ENCODE measurements at regions not wholly inside any gene's neighbourhood (a gene's known extent, or its start where the extent isn't known, plus 50 kb on each side); places are given as distances from the start of the nearest gene placed in this dataset.

DNA sequence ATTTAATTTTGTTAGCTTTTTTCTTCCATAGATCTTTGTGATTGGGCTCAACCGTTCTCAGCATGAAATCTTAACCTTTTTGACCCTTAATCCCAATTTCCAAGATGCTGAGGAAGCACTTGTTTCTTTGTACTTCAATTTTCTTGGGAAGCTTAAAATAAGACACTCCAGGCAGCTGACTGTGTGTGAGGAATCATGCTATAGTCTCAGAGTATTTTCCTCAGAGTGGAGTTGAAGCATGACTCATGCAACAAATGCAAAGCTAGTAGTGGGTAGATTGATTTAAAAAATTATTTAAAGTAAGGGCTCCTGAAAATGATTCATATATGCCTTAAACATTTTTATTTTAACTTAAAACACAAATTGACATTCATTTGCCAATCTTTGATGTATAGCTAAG, 168.7 kb downstream of the BTBD3 start:
- no peak overlapping the region for H2BK120ac ChIP-seq (ENCODE audit: low read depth, low read length, poor library complexity, severe bottlenecking)
- no peak overlapping the region for H3K56ac ChIP-seq (ENCODE audit: insufficient read length, low read depth, low read length)
- no peak overlapping the region for H3K9ac ChIP-seq (ENCODE audit: extremely low read depth, insufficient read length, low read length)
- Mint-ChIP-seq H3K4me1 (peaks cover 0 to 12% of the 10 kb centered on the region in 2 experiments; a peak in 2 of 4 replicates), H3K9me3 (no peaks in the 10 kb centered on the region), H3K4me3 (no peak overlapping the region), H3K36me3 (ENCODE audit: insufficient read depth in 1 of 3, low read depth in 3 of 3) (no peaks in the 10 kb centered on the region), H3K27me3 (ENCODE audit: low read depth) (no peaks in the 10 kb centered on the region), H3K27ac (no peak overlapping the region)
- TF ChIP-seq CTCF (conservative IDR thresholded peaks at IDR 0.05): no peak
- H2AK5ac ChIP-seq (ENCODE audit: insufficient read length, low read length): no peak overlapping the region
- no CpG with 5 or more reads among the region's 1 CpG for WGBS (ENCODE audit: extremely low coverage, insufficient read length, low lambda C conversion rate)
- no peak overlapping the region for H4K5ac ChIP-seq (ENCODE audit: insufficient read length, low read depth, low read length)
- H3K79me1 ChIP-seq (ENCODE audit: insufficient read depth, low read depth, low read length, poor library complexity, severe bottlenecking): no peaks in the 10 kb centered on the region
- no peaks in the 10 kb centered on the region for H3K23me2 ChIP-seq (ENCODE audit: insufficient read length, low read depth, low read length, poor library complexity, severe bottlenecking)
- H3K4ac ChIP-seq (ENCODE audit: low read depth, low read length): no peak overlapping the region
- H4K8ac ChIP-seq (replicated peaks; ENCODE audit: insufficient read length, low read depth, low read length): no peak overlapping the region
- H3K79me2 ChIP-seq (ENCODE audit: insufficient read depth, low read length): no peaks in the 10 kb centered on the region
- H3T11ph ChIP-seq (ENCODE audit: low read length): no peak overlapping the region
- no peaks in the 10 kb centered on the region for H3K27me3 ChIP-seq (ENCODE audit: insufficient read depth, low read length)
- H3K4me2 ChIP-seq (ENCODE audit: insufficient read depth, insufficient read length, low read length): no peak overlapping the region
- H2BK20ac ChIP-seq (ENCODE audit: low read depth, low read length, poor library complexity, severe bottlenecking): no peak overlapping the region
- no peak overlapping the region for H3K27ac ChIP-seq (ENCODE audit: insufficient read length, low read depth, low read length)
- H4K20me1 ChIP-seq (ENCODE audit: control insufficient read depth, insufficient read depth, insufficient read length): no peaks in the 10 kb centered on the region
- H3K14ac ChIP-seq (ENCODE audit: insufficient read depth, low read length): no peak overlapping the region
- H3K23ac ChIP-seq (ENCODE audit: insufficient read length, low read depth, low read length): no peak overlapping the region
- no peak overlapping the region for H2AFZ ChIP-seq (ENCODE audit: low read length)
- H3K18ac ChIP-seq (ENCODE audit: insufficient read length, low read depth, low read length): no peak overlapping the region
- no peak overlapping the region for H4K91ac ChIP-seq (ENCODE audit: insufficient read length, low read depth, low read length)
- H3K9me3 ChIP-seq (ENCODE audit: control insufficient read depth, low read depth, low read length): no peaks in the 10 kb centered on the region
- no peak for DNase-seq
- no peak overlapping the region for H2BK15ac ChIP-seq (ENCODE audit: low read depth, low read length)
- H2BK12ac ChIP-seq (ENCODE audit: insufficient read length, low read depth, low read length): no peak overlapping the region
- H2BK5ac ChIP-seq (ENCODE audit: insufficient read length, low read length): no peak overlapping the region
- H3K4me1 ChIP-seq (ENCODE audit: insufficient read depth, low read length): no peaks in the 10 kb centered on the region
